HG02798 (cell line): ENCODE measurements at regions not wholly inside any gene's neighbourhood (a gene's known extent, or its start where the extent isn't known, plus 50 kb on each side); places are given as distances from the start of the nearest gene placed in this dataset.

Source experiments
- ATAC-seq: cut with Tn5 transposase; IDR thresholded peaks from one replicate; pipeline ENCODE4 v1.9.1; 2021; ENCODE audit warnings: mild to moderate bottlenecking; ENCODE audit not compliant: unreplicated experiment, poor library complexity

DNA sequence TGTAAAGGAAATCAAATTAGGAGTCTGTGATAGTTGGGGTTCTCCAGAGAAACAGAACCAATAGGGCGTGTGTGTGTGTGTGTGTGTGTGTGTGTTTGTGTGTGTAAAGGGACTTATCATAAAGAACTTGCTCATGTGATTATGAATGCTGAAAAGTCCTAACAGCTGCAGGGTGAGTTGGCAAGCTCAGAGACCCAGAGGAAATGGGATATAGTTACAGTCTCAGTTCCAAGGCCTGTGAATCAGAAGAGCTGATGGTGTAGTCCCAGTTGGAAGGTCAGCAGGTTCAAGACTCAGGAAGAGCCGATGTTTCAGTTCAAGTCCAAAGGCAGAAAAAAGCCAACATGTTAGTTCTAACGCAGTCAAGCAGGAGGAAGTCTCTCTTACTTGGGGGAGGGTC lies 214.2 kb downstream of the ELAVL2 start:
- ATAC-seq = no peak

DNA sequence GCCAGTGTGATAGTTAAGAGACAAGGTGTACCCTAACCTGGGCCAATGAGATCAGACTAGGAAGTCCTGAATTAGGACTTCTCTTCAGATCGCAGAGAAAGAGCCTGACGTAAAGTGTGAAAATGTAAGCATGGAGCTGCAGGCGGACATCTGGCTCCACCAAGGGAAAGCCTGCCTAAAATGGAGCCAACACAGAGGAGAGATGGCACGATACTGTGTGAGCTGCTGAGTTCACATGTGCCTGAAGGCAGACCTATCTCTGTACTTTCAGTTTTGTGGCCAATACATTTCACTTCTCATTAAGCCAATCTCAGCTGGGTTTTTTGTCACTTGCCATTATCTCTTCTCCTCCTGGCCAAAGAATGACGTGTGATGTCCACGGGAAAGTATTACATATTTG lies 210.5 kb downstream of the ELAVL2 start:
- no peak for ATAC-seq

DNA sequence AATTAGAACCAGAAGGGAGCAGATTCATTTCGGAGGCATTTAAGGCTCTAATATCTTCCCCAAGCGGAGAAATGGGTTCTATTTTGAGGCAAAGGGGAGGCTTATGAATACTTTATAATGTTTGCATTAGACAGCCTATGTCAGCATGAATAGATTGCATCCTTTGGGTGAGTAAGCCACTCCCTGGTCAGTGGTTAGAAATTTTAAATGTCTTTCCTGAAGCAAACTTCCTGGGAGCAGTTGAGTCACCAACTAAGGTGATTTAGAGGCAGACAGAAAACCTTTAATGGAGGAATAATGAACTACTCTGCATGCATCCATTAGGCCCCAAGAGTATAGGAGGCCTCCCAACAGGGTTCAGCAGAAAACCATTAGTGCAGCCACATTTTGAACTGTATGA lies 204.9 kb downstream of the ELAVL2 start:
- ATAC-seq = no peak

DNA sequence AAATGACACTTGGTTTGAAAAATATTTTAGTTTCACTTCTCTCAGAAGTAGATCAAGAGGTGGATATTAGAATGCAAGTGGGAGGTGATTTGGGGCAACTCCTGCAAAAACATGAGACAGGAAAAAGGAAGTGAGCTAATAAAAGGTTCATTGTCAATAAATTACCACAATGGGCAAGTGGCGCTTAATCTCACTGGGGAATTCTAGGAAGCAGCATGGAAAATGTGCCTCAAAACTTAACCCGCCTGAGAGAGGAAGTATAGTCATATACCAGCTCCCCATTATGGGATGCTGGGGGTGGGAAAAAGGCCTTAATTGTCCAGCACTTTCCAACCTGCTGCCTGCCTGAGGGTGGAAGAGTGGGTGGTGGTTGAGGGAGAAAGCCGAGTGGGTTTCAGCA lies 204.1 kb downstream of the ELAVL2 start:
- ATAC-seq = no peak

DNA sequence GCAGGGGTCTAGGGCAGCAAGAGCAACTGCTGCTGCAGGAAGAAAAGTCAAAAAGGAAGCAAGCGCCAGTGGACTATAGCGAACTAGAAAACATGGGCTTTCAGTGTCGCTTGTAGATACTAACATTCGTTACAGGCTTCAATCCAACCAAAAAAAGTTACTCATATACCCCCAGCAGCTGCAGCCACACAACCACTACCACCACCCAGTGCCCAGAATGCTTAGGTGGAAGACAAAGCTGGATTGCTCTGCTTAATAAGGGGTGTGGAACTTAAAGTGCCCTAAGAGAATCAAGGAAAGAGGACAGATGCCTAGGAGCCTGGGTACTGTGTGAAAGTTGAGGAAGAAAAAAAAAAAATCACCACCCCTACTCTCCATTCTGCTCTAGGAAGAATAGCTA lies 203.6 kb downstream of the ELAVL2 start:
- no peak for ATAC-seq

DNA sequence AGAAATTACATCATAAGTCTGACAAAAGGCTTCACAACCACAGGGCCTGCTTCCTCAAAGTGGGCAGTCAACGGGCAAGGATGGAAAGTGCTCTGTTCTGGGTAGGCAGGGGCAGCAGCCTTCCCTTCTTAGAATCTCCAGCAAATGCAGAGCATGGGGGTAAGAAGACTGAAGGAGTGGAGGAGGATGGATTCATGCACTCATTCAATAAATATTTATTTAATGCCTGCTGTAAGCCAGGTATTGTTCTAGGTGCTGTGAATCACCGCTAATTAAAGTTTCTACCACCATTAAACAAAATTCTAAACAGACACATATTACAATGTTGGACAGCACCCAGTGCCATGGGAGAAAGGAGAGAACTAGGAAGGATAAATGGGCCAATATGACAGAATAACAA lies 195.6 kb downstream of the ELAVL2 start:
- ATAC-seq = no peak

DNA sequence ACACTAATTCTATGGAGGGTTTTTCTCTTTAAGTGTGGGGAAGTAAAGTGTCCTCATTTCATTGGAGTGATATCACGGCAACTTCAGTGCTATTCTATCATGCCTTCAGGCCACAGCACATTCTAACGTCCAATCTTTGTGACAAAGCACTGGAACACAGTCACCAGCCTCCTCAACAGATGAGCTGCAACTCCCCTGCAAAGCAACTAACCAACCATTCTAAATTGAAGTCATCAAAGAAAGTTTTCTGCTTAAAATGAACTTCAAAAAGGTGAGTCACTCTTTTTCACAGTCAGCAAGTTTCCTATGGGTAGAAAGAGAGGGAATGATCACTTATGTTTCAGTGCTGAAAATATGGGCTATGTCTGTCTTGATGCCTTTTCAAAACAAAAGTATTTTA lies 190.8 kb downstream of the ELAVL2 start:
- no peak for ATAC-seq

DNA sequence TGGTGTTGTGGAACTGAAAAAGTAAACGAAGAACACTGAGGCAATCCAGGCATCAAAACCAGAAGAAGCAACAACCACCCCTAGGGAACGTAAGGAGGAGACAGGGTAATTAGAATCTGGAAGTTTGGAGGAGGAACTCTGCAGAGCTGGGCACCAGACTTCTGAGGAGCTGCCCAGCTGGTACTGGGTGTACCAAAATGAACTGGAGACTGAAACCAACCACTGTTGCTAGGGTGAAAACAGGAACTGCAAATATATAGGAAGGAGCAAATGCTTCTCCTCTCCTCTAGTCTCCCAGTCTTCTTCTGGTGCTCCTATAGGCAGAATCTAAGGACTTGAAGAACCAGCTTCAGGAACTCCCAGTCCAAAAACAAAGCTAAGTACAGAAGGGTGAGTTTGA lies 189.8 kb downstream of the ELAVL2 start:
- no peak for ATAC-seq

DNA sequence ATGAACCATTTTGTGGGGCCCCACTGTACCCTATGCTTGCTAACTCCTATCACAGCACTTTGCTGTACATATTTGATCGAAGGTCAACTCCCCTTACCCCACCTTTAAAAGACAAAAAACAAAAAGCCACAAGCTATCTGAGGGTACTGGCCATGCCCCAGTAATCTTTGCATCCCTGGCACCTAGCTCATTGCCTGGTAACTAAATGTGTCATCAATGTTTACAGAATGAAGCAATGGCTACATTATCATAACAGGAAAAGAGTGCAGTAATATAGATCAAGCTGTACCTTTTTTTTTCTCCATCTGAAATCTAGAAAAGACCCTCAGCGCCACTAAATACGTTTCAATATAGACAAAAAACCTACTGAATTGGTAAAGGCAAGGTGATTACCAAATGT lies 188.0 kb downstream of the ELAVL2 start:
- no peak for ATAC-seq

DNA sequence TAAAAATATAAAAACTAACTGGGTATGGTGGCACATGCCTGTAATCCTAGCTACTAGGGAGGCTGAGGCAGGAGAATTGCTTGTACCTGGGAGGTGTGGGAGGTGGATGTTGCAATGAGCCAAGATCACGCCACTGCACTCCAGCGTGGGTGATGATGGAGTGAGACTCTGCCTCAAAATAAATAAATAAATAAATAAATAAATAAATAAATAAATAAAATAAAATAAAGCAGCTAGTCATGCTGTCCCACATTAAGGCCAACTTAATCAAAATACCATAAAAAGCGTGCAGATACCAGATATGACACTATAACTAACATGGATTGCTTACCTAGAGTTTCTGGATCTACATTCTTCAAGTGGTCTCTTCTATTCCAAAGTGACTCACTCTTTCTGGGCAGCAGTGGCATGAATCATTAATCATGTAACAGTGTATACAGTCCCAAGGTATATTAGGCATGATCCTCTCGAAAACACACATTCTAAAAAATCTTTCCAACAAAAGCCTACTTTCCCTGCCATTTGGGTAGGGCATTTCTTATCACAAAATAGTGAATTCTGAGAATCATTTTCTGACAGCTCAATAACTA lies 187.1 kb downstream of the ELAVL2 start:
- ATAC-seq = no peak
